Activated CD8-positive, alpha-beta T cell treated with anti-CD3 and anti-CD28 coated beads, Interleukin-2, amount 10 ng/mL, durations not matched to agents 7 days and 5 days (primary cell): ENCODE measurements at regions not wholly inside any gene's neighbourhood (a gene's known extent, or its start where the extent isn't known, plus 50 kb on each side); places are given as distances from the start of the nearest gene placed in this dataset.

Experiments used
- ATAC-seq: fragments of 150-1000 bp; cut with Tn5 transposase; one replicate; pipeline ENCODE4 v1.10.0; 2021; ENCODE audit warnings: moderate library complexity
- CTCF ChIA-PET: fragments of 350-600 bp; sonication (Branson Sonifier 250); formaldehyde crosslinking; loops from one replicate; lab custom pipeline; 2021; ENCODE audit warnings: antibody characterized with exemption; lab: Charles Lee
- POLR2A ChIA-PET: fragments of 350-600 bp; sonication (Branson Sonifier 250); formaldehyde crosslinking; loops from one replicate; lab custom pipeline; 2021; ENCODE audit warnings: antibody characterized with exemption; lab: Charles Lee
- DNase-seq: peaks from one replicate; pipeline ENCODE4 v3.0.0-alpha.2; 2020
- H3K27ac Mint-ChIP-seq: one replicate; pipeline ENCODE4 v1.8.0; 2021; ENCODE audit warnings: mild to moderate bottlenecking, mixed read lengths
- H3K27me3 Mint-ChIP-seq: one replicate; pipeline ENCODE4 v1.8.0; 2021; ENCODE audit warnings: low read depth, mixed read lengths
- H3K36me3 Mint-ChIP-seq: one replicate; pipeline ENCODE4 v1.8.0; 2021; ENCODE audit warnings: low read depth, mixed read lengths
- H3K4me1 Mint-ChIP-seq: one replicate; pipeline ENCODE4 v1.8.0; 2021; ENCODE audit warnings: low read depth, mixed read lengths
- H3K4me3 Mint-ChIP-seq: one replicate; pipeline ENCODE4 v1.8.0; 2021; ENCODE audit warnings: mild to moderate bottlenecking, mixed read lengths
- H3K9me3 Mint-ChIP-seq: one replicate; pipeline ENCODE4 v1.8.0; 2022; ENCODE audit warnings: mixed read lengths; ENCODE audit not compliant: insufficient read depth

GRCh38 chr15:53266176-53266575 lies 476.0 kb upstream of the ONECUT1 start:
- CTCF ChIA-PET, result no interaction called here

GRCh38 chr15:53260647-53261046 lies 470.5 kb upstream of the ONECUT1 start:
- ChIA-PET POLR2A (no interaction called here), CTCF (no interaction called here)
- Mint-ChIP-seq H3K4me1 (no peaks in the 10 kb centered on the region), H3K36me3 (no peaks in the 10 kb centered on the region), H3K4me3 (no peak overlapping the region), H3K27me3 (no peaks in the 10 kb centered on the region), H3K27ac (no peak overlapping the region), H3K9me3 (no peaks in the 10 kb centered on the region)
- DNase-seq, result no peak
- no peak for ATAC-seq

More at GRCh38 chr15:53266176-53266575, 476.0 kb upstream of the ONECUT1 start:
- POLR2A ChIA-PET, result no interaction called here
- H3K4me1 Mint-ChIP-seq, result no peaks in the 10 kb centered on the region
- ATAC-seq, result no peak
- no peak overlapping the region for H3K4me3 Mint-ChIP-seq
- H3K27me3 Mint-ChIP-seq, result no peaks in the 10 kb centered on the region
- no peaks in the 10 kb centered on the region for H3K9me3 Mint-ChIP-seq
- no peaks in the 10 kb centered on the region for H3K36me3 Mint-ChIP-seq
- H3K27ac Mint-ChIP-seq, result no peak overlapping the region
- no peak for DNase-seq

- Mint-ChIP-seq H3K27ac (no peak overlapping the region), H3K4me1 (no peaks in the 10 kb centered on the region), H3K9me3 (no peaks in the 10 kb centered on the region), H3K36me3 (no peaks in the 10 kb centered on the region), H3K27me3 (no peaks in the 10 kb centered on the region), H3K4me3 (no peak overlapping the region)
- ATAC-seq, result no peak
- DNase-seq, result no peak
- POLR2A ChIA-PET, result no interaction called here
- CTCF ChIA-PET, result no interaction called here
Measured at GRCh38 chr15:53256457-53256856, 466.3 kb upstream of the ONECUT1 start.

- POLR2A ChIA-PET, result no interaction called here
- H3K4me1 Mint-ChIP-seq, result no peaks in the 10 kb centered on the region
Measured at GRCh38 chr15:53256043-53256442, 465.9 kb upstream of the ONECUT1 start.

GRCh38 chr15:53251996-53252395 lies 461.9 kb upstream of the ONECUT1 start:
- DNase-seq, result no peak
- Mint-ChIP-seq H3K9me3 (no peaks in the 10 kb centered on the region), H3K4me1 (no peaks in the 10 kb centered on the region), H3K4me3 (no peak overlapping the region), H3K27me3 (no peaks in the 10 kb centered on the region), H3K27ac (no peak overlapping the region), H3K36me3 (no peaks in the 10 kb centered on the region)
- POLR2A ChIA-PET, result no interaction called here
- ATAC-seq, result no peak
- CTCF ChIA-PET, result no interaction called here

More at GRCh38 chr15:53256043-53256442, 465.9 kb upstream of the ONECUT1 start:
- DNase-seq (no peak), ATAC-seq (no peak)
- no peaks in the 10 kb centered on the region for H3K36me3 Mint-ChIP-seq
- H3K4me3 Mint-ChIP-seq, result no peak overlapping the region
- no peaks in the 10 kb centered on the region for H3K27me3 Mint-ChIP-seq
- CTCF ChIA-PET, result no interaction called here
- H3K9me3 Mint-ChIP-seq, result no peaks in the 10 kb centered on the region
- H3K27ac Mint-ChIP-seq, result no peak overlapping the region

- CTCF ChIA-PET, result no interaction called here
- POLR2A ChIA-PET, result no interaction called here
- H3K27ac Mint-ChIP-seq, result no peak overlapping the region
Measured at GRCh38 chr15:53251523-53251922, 461.4 kb upstream of the ONECUT1 start.

GRCh38 chr15:53247041-53247708 lies 457.0 kb upstream of the ONECUT1 start:
- no peaks in the 10 kb centered on the region for H3K27me3 Mint-ChIP-seq
- H3K27ac Mint-ChIP-seq, result no peak overlapping the region
- no peak for ATAC-seq
- DNase-seq, result no peak
- POLR2A ChIA-PET, result no interaction called here
- no peaks in the 10 kb centered on the region for H3K4me1 Mint-ChIP-seq
- CTCF ChIA-PET, result no interaction called here
- H3K9me3 Mint-ChIP-seq, result no peaks in the 10 kb centered on the region
- H3K4me3 Mint-ChIP-seq, result no peak overlapping the region
- H3K36me3 Mint-ChIP-seq, result no peaks in the 10 kb centered on the region

More at GRCh38 chr15:53251523-53251922, 461.4 kb upstream of the ONECUT1 start:
- Mint-ChIP-seq H3K36me3 (no peaks in the 10 kb centered on the region), H3K9me3 (no peaks in the 10 kb centered on the region), H3K4me3 (no peak overlapping the region), H3K27me3 (no peaks in the 10 kb centered on the region), H3K4me1 (no peaks in the 10 kb centered on the region)
- ATAC-seq (no peak), DNase-seq (no peak)

GRCh38 chr15:53246404-53246803 lies 456.3 kb upstream of the ONECUT1 start:
- H3K27me3 Mint-ChIP-seq, result no peaks in the 10 kb centered on the region
- H3K36me3 Mint-ChIP-seq, result no peaks in the 10 kb centered on the region
- DNase-seq (no peak), ATAC-seq (no peak)
- POLR2A ChIA-PET, result no interaction called here
- no peak overlapping the region for H3K27ac Mint-ChIP-seq
- no peaks in the 10 kb centered on the region for H3K4me1 Mint-ChIP-seq
- no peak overlapping the region for H3K4me3 Mint-ChIP-seq
- CTCF ChIA-PET, result no interaction called here
- no peaks in the 10 kb centered on the region for H3K9me3 Mint-ChIP-seq

GRCh38 chr15:53233801-53234200 lies 443.7 kb upstream of the ONECUT1 start:
- DNase-seq (no peak), ATAC-seq (no peak)
- Mint-ChIP-seq H3K9me3 (no peaks in the 10 kb centered on the region), H3K36me3 (no peaks in the 10 kb centered on the region), H3K27me3 (no peaks in the 10 kb centered on the region), H3K4me1 (no peaks in the 10 kb centered on the region), H3K4me3 (no peak overlapping the region), H3K27ac (no peak overlapping the region)
- ChIA-PET POLR2A (no interaction called here), CTCF (no interaction called here)

- Mint-ChIP-seq H3K27ac (no peak overlapping the region), H3K36me3 (no peaks in the 10 kb centered on the region), H3K9me3 (no peaks in the 10 kb centered on the region), H3K4me1 (no peaks in the 10 kb centered on the region), H3K4me3 (no peak overlapping the region), H3K27me3 (no peaks in the 10 kb centered on the region)
- ATAC-seq (no peak), DNase-seq (no peak)
- ChIA-PET CTCF (no interaction called here), POLR2A (no interaction called here)
Measured at GRCh38 chr15:53230473-53230872, 440.3 kb upstream of the ONECUT1 start.

GRCh38 chr15:53226559-53226958 lies 436.4 kb upstream of the ONECUT1 start:
- Mint-ChIP-seq H3K4me3 (no peak overlapping the region), H3K4me1 (no peaks in the 10 kb centered on the region), H3K9me3 (no peaks in the 10 kb centered on the region), H3K27me3 (no peaks in the 10 kb centered on the region), H3K36me3 (no peaks in the 10 kb centered on the region), H3K27ac (no peak overlapping the region)
- no peak for DNase-seq
- ChIA-PET CTCF (no interaction called here), POLR2A (no interaction called here)
- no peak for ATAC-seq

- POLR2A ChIA-PET, result no interaction called here
- no peak for DNase-seq
- H3K27ac Mint-ChIP-seq, result no peak overlapping the region
- H3K4me1 Mint-ChIP-seq, result no peaks in the 10 kb centered on the region
- no peak overlapping the region for H3K4me3 Mint-ChIP-seq
- CTCF ChIA-PET, result no interaction called here
- no peak for ATAC-seq
- H3K9me3 Mint-ChIP-seq, result no peaks in the 10 kb centered on the region
- H3K36me3 Mint-ChIP-seq, result no peaks in the 10 kb centered on the region
- H3K27me3 Mint-ChIP-seq, result no peaks in the 10 kb centered on the region
Measured at GRCh38 chr15:53225781-53226180, 435.6 kb upstream of the ONECUT1 start.

GRCh38 chr15:53224371-53224770 lies 434.2 kb upstream of the ONECUT1 start:
- H3K36me3 Mint-ChIP-seq, result no peaks in the 10 kb centered on the region

More at GRCh38 chr15:53224371-53224770, 434.2 kb upstream of the ONECUT1 start:
- Mint-ChIP-seq H3K4me1 (no peaks in the 10 kb centered on the region), H3K27ac (no peak overlapping the region), H3K27me3 (no peaks in the 10 kb centered on the region), H3K9me3 (no peaks in the 10 kb centered on the region), H3K4me3 (no peak overlapping the region)
- ATAC-seq (no peak), DNase-seq (no peak)
- ChIA-PET CTCF (no interaction called here), POLR2A (no interaction called here)
